ENCODE measurements at regions not wholly inside any gene's neighbourhood (a gene's known extent, or its start where the extent isn't known, plus 50 kb on each side); places are given as distances from the start of the nearest gene placed in this dataset.

- DNase-seq (ENCODE audit: insufficient read length, low spot score) (no peak), FAIRE-seq (no peak)
- no peak for TF ChIP-seq CTCF (IDR thresholded peaks at IDR 0.05; ENCODE audit: insufficient read depth, missing control alignments)
Observed at GRCh38 chr6:104603108-104603745, 256.5 kb downstream of the HACE1 start.

- TF ChIP-seq CTCF (IDR thresholded peaks at IDR 0.05; ENCODE audit: insufficient read depth, missing control alignments), result no peak
- no peak for FAIRE-seq
- DNase-seq (ENCODE audit: insufficient read length, low spot score), result no peak
Observed at GRCh38 chr6:104601721-104602120, 258.0 kb downstream of the HACE1 start.

DNA sequence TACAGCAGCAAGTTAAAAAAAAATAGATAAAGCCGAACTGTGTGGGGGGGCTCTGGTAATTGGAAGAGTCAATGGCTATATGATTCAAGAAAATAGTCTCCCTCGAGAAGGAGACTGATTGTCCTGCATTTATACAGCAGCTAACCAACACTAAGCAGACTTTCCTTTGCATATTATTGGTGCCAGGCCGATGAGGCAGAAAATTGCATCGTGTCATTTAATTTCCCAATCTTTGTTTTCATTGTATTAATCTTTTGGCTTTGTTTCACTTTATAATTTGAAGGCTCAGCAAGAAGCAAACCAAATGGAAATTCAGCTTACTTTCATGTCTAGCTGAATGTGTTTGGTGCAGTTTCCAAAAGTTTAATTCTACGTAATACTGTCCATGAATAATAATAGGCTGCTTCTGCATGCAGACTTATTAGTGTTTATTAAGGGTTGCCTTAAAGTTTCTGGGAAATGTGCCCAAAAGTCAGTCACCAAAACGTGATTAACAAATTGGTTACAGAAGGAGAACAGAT lies 258.5 kb downstream of the HACE1 start:
- no peak for FAIRE-seq
- TF ChIP-seq CTCF (IDR thresholded peaks at IDR 0.05; ENCODE audit: insufficient read depth, missing control alignments), result no peak
- no peak for DNase-seq (ENCODE audit: insufficient read length, low spot score)

GRCh38 chr6:104600639-104600931 lies 259.1 kb downstream of the HACE1 start:
- FAIRE-seq, result no peak

DNA sequence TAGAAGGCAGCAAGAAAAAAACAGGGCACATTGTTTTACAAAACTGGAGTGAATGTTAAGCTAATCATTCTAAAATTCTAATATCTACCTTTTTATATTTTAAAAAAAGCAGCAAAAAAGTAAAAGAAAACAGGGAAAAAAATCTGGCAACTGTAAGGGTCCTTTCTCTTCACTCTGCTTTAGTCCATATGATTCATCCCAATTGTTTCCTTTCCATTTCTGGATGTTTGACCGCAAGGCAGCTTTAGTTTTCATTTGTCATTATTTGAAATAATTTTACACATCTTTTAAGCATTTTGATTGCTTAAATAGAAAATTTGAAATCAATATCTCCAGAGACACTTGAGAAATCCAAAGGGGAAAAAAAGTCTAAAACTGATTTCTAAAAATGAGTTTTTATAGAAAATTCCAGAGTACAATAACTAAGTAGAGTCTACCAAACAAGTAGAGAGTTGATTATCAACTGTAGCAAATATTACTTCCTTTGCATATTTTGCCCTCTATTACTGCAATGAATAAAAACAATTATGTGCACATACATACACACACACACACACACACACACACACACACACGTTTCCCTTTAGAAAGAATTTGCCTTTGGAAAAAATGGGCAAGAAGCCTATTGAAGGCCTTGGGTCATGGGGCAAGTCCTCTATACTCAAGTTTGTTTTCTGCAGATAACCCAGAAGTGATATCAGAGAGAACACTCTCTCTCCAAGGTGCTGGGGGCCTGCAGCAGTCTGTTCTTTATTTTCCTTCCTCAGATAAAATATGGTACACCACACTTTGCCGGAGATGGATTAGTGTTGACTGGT lies 259.7 kb downstream of the HACE1 start:
- no peak for TF ChIP-seq CTCF (IDR thresholded peaks at IDR 0.05; ENCODE audit: insufficient read depth, missing control alignments)
- DNase-seq (ENCODE audit: insufficient read length, low spot score) (no peak), FAIRE-seq (no peak)

More at GRCh38 chr6:104600639-104600931, 259.1 kb downstream of the HACE1 start:
- no peak for TF ChIP-seq CTCF (IDR thresholded peaks at IDR 0.05; ENCODE audit: insufficient read depth, missing control alignments)
- DNase-seq (ENCODE audit: insufficient read length, low spot score), result no peak

- DNase-seq (ENCODE audit: insufficient read length, low spot score), result no peak
- FAIRE-seq, result no peak
- TF ChIP-seq CTCF (IDR thresholded peaks at IDR 0.05; ENCODE audit: insufficient read depth, missing control alignments), result no peak
Observed at GRCh38 chr6:104597541-104598050, 262.1 kb downstream of the HACE1 start.

- FAIRE-seq, result no peak
- DNase-seq (ENCODE audit: insufficient read length, low spot score), result no peak
- TF ChIP-seq CTCF (IDR thresholded peaks at IDR 0.05; ENCODE audit: insufficient read depth, missing control alignments), result no peak
Observed at GRCh38 chr6:104596091-104596490, 263.6 kb downstream of the HACE1 start.
